Endothelial cell of umbilical vein (primary cell): ENCODE measurements at regions not wholly inside any gene's neighbourhood (a gene's known extent, or its start where the extent isn't known, plus 50 kb on each side); places are given as distances from the start of the nearest gene placed in this dataset.

Experiments used
- BruUV-seq: library from RNA; stranded (reverse); fragments of 400-500 nt; replicated peaks from 2 replicates; lab custom pipeline; 2021; lab: Mats Ljungman, UMichigan
- CTCF ChIA-PET: fragments of 300-600, 350-600 bp; sonication (Branson Sonifier 250); formaldehyde crosslinking; loops from one replicate; lab custom pipeline; 2021; ENCODE audit warnings: antibody characterized with exemption, inconsistent platforms; lab: Charles Lee
- POLR2A ChIA-PET: fragments of 300-600, 350-600 bp; sonication (Branson Sonifier 250); formaldehyde crosslinking; loops from one replicate; lab custom pipeline; 2021; ENCODE audit warnings: antibody characterized with exemption, inconsistent platforms; lab: Charles Lee
- DNase-seq: peaks from one replicate; pipeline ENCODE4 v3.0.0-alpha.2; 2011; ENCODE audit warnings: low read depth, low spot score
- FAIRE-seq: peaks from 2 replicates; lab custom pipeline; 2011; peaks lifted over from hg19 to GRCh38; lab: Jason Lieb, UNC
- H2AFZ ChIP-seq: 2 replicates; pipeline ENCODE4 v1.6.0; 2012; ENCODE audit warnings: low read depth, low read length, control low read depth, inconsistent platforms
- H3K27ac ChIP-seq: 2 replicates; pipeline ENCODE4 v1.5.1; 2011; ENCODE audit warnings: low read depth, mild to moderate bottlenecking, control low read depth, low read length, moderate library complexity; ENCODE audit not compliant: insufficient read depth
- H3K27me3 ChIP-seq, 2 experiments: 2 replicates each; pipeline versions ENCODE4 v1.6.0 to v1.6.1; 2011; ENCODE audit warnings: low read length in 2 of 2, mixed read lengths in 1 of 2; ENCODE audit not compliant: control insufficient read depth in 2 of 2, insufficient read depth in 2 of 2
- H3K36me3 ChIP-seq, 2 experiments: 2 replicates in 1 of 2; 3 replicates in 1 of 2; pipeline ENCODE4 v1.5.1; 2011; ENCODE audit warnings: low read length in 2 of 2, mild to moderate bottlenecking in 1 of 2, moderate library complexity in 1 of 2; ENCODE audit not compliant: control insufficient read depth in 2 of 2, insufficient read depth in 2 of 2; ENCODE audit errors: extremely low read depth in 1 of 2
- H3K4me1 ChIP-seq: 3 replicates; pipeline ENCODE4 v1.5.1; 2011; ENCODE audit warnings: mild to moderate bottlenecking, low read length; ENCODE audit not compliant: control insufficient read depth, insufficient read depth; ENCODE audit errors: extremely low read depth
- H3K4me2 ChIP-seq: 2 replicates; pipeline ENCODE4 v1.6.1; 2011; ENCODE audit warnings: low read length, control low read depth, mixed read lengths; ENCODE audit not compliant: insufficient read depth
- H3K4me3 ChIP-seq, 3 experiments: fragments of 200-600 bp in 1 of 3; sonication (generic), shearing (Covaris generic) in 1 of 3; replicated peaks in 1 of 3; 2 replicates each; pipeline ENCODE4 v1.5.1; 2011 to 2016; ENCODE audit warnings: control low read depth in 3 of 3, low read length in 3 of 3, mild to moderate bottlenecking in 2 of 3, inconsistent platforms in 1 of 3, low read depth in 1 of 3, moderate library complexity in 1 of 3; ENCODE audit not compliant: insufficient read depth in 1 of 3
- H3K79me2 ChIP-seq: 2 replicates; pipeline ENCODE4 v1.6.0; 2012; ENCODE audit warnings: low read length, inconsistent platforms; ENCODE audit not compliant: control insufficient read depth, insufficient read depth
- H3K9ac ChIP-seq: replicated peaks from 2 replicates; pipeline ENCODE3; 2011; ENCODE audit warnings: low read length, control low read depth; ENCODE audit not compliant: insufficient read depth; ENCODE audit errors: extremely low read depth
- H3K9me1 ChIP-seq: replicated peaks from 3 replicates; pipeline ENCODE4 v1.6.0; 2011; ENCODE audit warnings: mild to moderate bottlenecking, low read length; ENCODE audit not compliant: control insufficient read depth, insufficient read depth; ENCODE audit errors: extremely low read depth
- H3K9me3 ChIP-seq: replicated peaks from 2 replicates; pipeline ENCODE4 v1.5.1; 2012; ENCODE audit warnings: low read length, inconsistent platforms; ENCODE audit not compliant: control insufficient read depth, insufficient read depth
- H4K20me1 ChIP-seq: replicated peaks from 2 replicates; pipeline ENCODE3; 2011; ENCODE audit warnings: mild to moderate bottlenecking, low read length; ENCODE audit not compliant: control insufficient read depth, insufficient read depth; ENCODE audit errors: extremely low read depth
- EZH2 ChIP-seq: IDR thresholded peaks from 2 replicates; pipeline ENCODE4 v1.6.1; 2012; ENCODE audit warnings: borderline replicate concordance, low read depth, mild to moderate bottlenecking, moderate library complexity, low read length, inconsistent platforms; ENCODE audit not compliant: severe bottlenecking
- FOS ChIP-seq: IDR thresholded peaks from 2 replicates; pipeline ENCODE4 v1.6.1; 2011; ENCODE audit warnings: mild to moderate bottlenecking, low read length, moderate library complexity, borderline replicate concordance; ENCODE audit not compliant: insufficient read depth
- GATA2 ChIP-seq: IDR thresholded peaks from 2 replicates; pipeline ENCODE4 v1.7.0; 2011; ENCODE audit warnings: low read depth, mild to moderate bottlenecking, moderate library complexity, mixed read lengths, low read length; ENCODE audit not compliant: insufficient read length, insufficient read depth
- JUN ChIP-seq: IDR thresholded peaks from 2 replicates; pipeline ENCODE4 v1.6.1; 2011; ENCODE audit warnings: borderline replicate concordance, low read depth; ENCODE audit not compliant: insufficient read length, insufficient read depth
- MYC ChIP-seq: IDR thresholded peaks from one replicate; pipeline ENCODE4 v1.6.1; 2011; ENCODE audit warnings: mild to moderate bottlenecking, low read depth, low read length
- POLR2A ChIP-seq: IDR thresholded peaks from 2 replicates; pipeline ENCODE4 v1.6.1; 2012; ENCODE audit warnings: low read depth, mild to moderate bottlenecking, control low read depth, low read length
- POLR2AphosphoS5 ChIP-seq: IDR thresholded peaks from 2 replicates; pipeline ENCODE4 v1.6.1; 2012; ENCODE audit warnings: low read depth, mild to moderate bottlenecking, control low read depth, low read length, moderate library complexity; ENCODE audit not compliant: insufficient read depth
- dilution Hi-C: fragments of 300-500 bp; cut with MboI; formaldehyde crosslinking; loops from one replicate; pipeline ENCODE4 v1.15.0; 2019; ENCODE audit warnings: low sequenced_read_pairs; ENCODE audit not compliant: extremely low pct_ligation_motif_present
- intact Hi-C: fragments of 100-400 bp; cut with micrococcal nuclease; formaldehyde crosslinking; loops from one replicate; pipeline ENCODE4 v1.10.0; 2022
- TF ChIP-seq, protein P1 (sequence below): IDR thresholded peaks from 2 replicates; pipeline ENCODE4 v1.6.1; 2011; ENCODE audit not compliant: insufficient read depth, insufficient read length
- TF ChIP-seq, protein P2 (sequence below), 2 donors: IDR thresholded peaks; 1 replicate in 1 of 2; 2 replicates in 1 of 2; pipeline ENCODE4 v1.5.1; 2011; ENCODE audit warnings: low read length in 2 of 2, mild to moderate bottlenecking in 2 of 2, moderate library complexity in 2 of 2, control low read depth in 1 of 2, inconsistent platforms in 1 of 2, low read depth in 1 of 2; ENCODE audit not compliant: insufficient read depth in 1 of 2; ENCODE audit errors: extremely low read depth in 1 of 2

DNA sequence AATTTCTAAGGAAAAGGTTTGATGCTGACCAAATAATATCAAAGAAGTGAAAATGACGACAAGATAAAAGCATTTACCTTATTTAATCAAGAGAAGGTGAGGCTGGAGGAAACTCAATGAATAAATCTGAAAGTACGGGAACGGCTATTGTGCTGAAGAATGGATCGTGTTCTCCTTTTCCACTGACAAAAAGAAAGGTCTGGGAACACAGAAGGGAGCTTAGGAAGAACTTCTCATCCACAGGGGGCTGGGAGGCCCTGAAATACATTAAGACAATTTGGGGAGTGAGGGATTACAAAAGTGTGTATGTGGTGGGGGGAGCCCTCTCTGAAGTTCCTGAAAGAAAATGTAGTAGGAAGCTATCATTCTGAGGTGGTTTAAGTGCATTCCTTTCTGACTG, 582.3 kb downstream of the SLC4A3 start:
- Histone ChIP-seq H3K4me1 (no peaks in the 10 kb centered on the region), H3K9me1 (no peaks in the 10 kb centered on the region), H3K27me3 (no peaks in the 10 kb centered on the region), H2AFZ (no peak overlapping the region), H3K9ac (no peak overlapping the region), H3K27ac (no peak overlapping the region), H3K36me3 (no peaks in the 10 kb centered on the region), H3K79me2 (no peaks in the 10 kb centered on the region), H3K9me3 (peaks cover 1% of the 10 kb centered on the region), H3K4me3 (no peak overlapping the region), H4K20me1 (no peaks in the 10 kb centered on the region), H3K4me2 (no peak overlapping the region)
- ChIA-PET CTCF (no interaction called here), POLR2A (no interaction called here)
- FAIRE-seq, result no peak
- dilution Hi-C loops, result no loop called here
- intact Hi-C loops, result no loop called here
- BruUV-seq, result no TSS peak
- DNase-seq, result no peak
- no peak for TF ChIP-seq POLR2AphosphoS5

DNA sequence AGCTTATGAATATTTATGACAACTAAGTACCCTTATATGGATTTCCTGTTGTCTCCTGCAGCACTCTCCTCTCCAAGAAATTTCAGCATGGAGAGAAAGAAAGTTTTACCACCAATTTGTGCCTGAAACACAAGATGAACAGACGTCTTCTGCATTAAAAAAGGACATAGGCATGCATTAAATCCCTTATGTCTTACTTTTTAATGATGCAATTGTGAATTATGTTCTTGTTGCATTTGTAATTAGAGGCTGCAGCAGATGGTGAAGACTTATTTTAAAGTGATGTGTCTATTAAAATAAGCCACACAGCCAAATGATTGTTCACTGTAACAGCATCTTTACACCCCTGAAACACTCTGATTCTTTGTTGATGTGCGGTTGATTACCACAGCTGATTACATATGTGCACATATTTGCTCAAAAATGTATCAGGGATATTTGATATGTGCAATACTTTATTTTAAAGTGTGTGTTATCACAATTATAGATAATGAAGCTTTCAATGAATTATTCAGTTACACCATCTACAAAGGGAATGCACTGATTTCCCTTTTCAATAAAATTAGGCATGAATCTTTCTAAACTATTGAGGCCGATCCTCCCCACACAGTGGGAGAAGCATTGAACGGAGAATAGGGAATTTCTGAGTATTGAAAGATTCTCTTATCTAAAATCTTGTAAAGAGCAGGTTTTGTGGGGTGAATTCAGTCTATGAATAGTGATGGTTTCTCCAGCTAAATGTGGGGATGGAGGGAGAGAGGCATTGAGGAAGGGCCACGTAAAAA, 585.1 kb downstream of the SLC4A3 start:
- Histone ChIP-seq H3K27ac (no peak overlapping the region), H3K9me3 (peaks cover 2% of the 10 kb centered on the region), H3K9me1 (no peaks in the 10 kb centered on the region), H3K9ac (no peak overlapping the region), H3K4me3 (no peak overlapping the region), H3K4me1 (no peaks in the 10 kb centered on the region), H2AFZ (no peak overlapping the region), H3K79me2 (no peaks in the 10 kb centered on the region), H3K27me3 (no peaks in the 10 kb centered on the region), H3K36me3 (no peaks in the 10 kb centered on the region), H3K4me2 (no peak overlapping the region), H4K20me1 (no peaks in the 10 kb centered on the region)
- CTCF ChIA-PET, result no interaction called here
- dilution Hi-C loops, result no loop called here
- DNase-seq, result no peak
- POLR2A ChIA-PET, result no interaction called here
- intact Hi-C loops, result no loop called here
- no peak for FAIRE-seq
- no peak for TF ChIP-seq FOS
- no peak for TF ChIP-seq POLR2AphosphoS5
- TF ChIP-seq, protein P1, sequence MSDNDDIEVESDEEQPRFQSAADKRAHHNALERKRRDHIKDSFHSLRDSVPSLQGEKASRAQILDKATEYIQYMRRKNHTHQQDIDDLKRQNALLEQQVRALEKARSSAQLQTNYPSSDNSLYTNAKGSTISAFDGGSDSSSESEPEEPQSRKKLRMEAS, result no peak
- no peak for TF ChIP-seq EZH2
- TF ChIP-seq, protein P2, sequence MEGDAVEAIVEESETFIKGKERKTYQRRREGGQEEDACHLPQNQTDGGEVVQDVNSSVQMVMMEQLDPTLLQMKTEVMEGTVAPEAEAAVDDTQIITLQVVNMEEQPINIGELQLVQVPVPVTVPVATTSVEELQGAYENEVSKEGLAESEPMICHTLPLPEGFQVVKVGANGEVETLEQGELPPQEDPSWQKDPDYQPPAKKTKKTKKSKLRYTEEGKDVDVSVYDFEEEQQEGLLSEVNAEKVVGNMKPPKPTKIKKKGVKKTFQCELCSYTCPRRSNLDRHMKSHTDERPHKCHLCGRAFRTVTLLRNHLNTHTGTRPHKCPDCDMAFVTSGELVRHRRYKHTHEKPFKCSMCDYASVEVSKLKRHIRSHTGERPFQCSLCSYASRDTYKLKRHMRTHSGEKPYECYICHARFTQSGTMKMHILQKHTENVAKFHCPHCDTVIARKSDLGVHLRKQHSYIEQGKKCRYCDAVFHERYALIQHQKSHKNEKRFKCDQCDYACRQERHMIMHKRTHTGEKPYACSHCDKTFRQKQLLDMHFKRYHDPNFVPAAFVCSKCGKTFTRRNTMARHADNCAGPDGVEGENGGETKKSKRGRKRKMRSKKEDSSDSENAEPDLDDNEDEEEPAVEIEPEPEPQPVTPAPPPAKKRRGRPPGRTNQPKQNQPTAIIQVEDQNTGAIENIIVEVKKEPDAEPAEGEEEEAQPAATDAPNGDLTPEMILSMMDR (IDR thresholded peaks at IDR 0.05; ENCODE audit: extremely low read depth in 1 of 2, insufficient read depth in 1 of 2, low read depth in 1 of 2, low read length in 2 of 2), result no peak
- no peak for TF ChIP-seq GATA2
- no peak for TF ChIP-seq MYC
- TF ChIP-seq POLR2A, result no peak
- no peak for TF ChIP-seq JUN
- no TSS peak for BruUV-seq
